ENCODE measurements at regions not wholly inside any gene's neighbourhood (a gene's known extent, or its start where the extent isn't known, plus 50 kb on each side); places are given as distances from the start of the nearest gene placed in this dataset.

DNA sequence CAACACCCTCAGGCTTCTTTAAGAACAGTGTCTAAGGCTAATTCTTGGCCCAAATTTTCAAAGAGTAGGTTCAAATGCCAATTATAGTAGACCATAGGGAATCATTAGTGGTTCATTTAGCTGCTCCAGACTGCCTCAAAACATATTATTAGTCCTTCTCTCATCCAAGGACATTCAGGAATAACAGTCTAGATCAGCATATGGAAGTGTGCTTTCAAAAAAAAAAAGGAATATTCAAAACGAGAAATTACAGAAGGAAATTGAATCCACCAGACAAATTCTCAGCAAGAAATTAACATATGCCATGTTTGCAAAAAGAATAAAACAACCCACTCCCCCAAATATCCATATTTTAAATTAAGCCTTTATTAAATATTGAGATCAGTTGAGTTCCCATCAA, 293.1 kb downstream of the SMARCA1 start:
- TF ChIP-seq POLR2AphosphoS5 (IDR thresholded peaks at IDR 0.05; ENCODE audit: borderline replicate concordance, low read depth, low read length) (no peak), EZH2 (IDR thresholded peaks at IDR 0.05) (no peak)

All from SK-N-MC (cell line).